Gastroesophageal sphincter (tissue), 4 donors: ENCODE measurements at regions not wholly inside any gene's neighbourhood (a gene's known extent, or its start where the extent isn't known, plus 50 kb on each side); places are given as distances from the start of the nearest gene placed in this dataset.

ENCODE experiments used
- ATAC-seq: fragments of 150-250 bp; one replicate; pipeline ENCODE4 v1.9.1; 2016; ENCODE audit warnings: mild to moderate bottlenecking, moderate library complexity
- H3K27ac ChIP-seq, 4 donors: fragments of 200-600 bp; sonication (generic) in 3 of 4; 1 replicate in 3 of 4; 2 replicates in 1 of 4; pipeline ENCODE4 v1.5.1; 2016 to 2019
- H3K27me3 ChIP-seq: fragments of 200-600 bp; sonication (generic); one replicate; pipeline ENCODE4 v1.5.1; 2019
- H3K36me3 ChIP-seq, 2 donors: fragments of 200-600 bp; sonication (generic); one replicate each; pipeline ENCODE4 v1.5.1; 2019; ENCODE audit warnings: control low read depth in 1 of 2
- H3K4me1 ChIP-seq, 3 donors: fragments of 200-600 bp; sonication (generic); 1 replicate in 2 of 3; 2 replicates in 1 of 3; pipeline ENCODE4 v1.5.1; 2016 to 2019; ENCODE audit warnings: control low read depth in 2 of 3
- H3K4me3 ChIP-seq, 2 donors: fragments of 200-600 bp; sonication (generic); one replicate each; pipeline ENCODE4 v1.5.1; 2019; ENCODE audit warnings: mild to moderate bottlenecking in 1 of 2, moderate library complexity in 1 of 2
- H3K9me3 ChIP-seq, 3 donors: fragments of 200-600 bp; sonication (generic); one replicate each; pipeline ENCODE4 v1.5.1; 2017 to 2019; ENCODE audit warnings: control low read depth in 2 of 3
- EP300 ChIP-seq: sonication (generic); formaldehyde crosslinking; IDR thresholded peaks from one replicate; pipeline ENCODE4 v1.6.1; 2017; ENCODE audit warnings: antibody characterized with exemption, mild to moderate bottlenecking
- POLR2A ChIP-seq, 2 donors: fragments of 450-650 bp; IDR thresholded peaks; one replicate each; pipeline ENCODE4 v1.6.1; 2017; ENCODE audit warnings: antibody characterized with exemption in 2 of 2, mild to moderate bottlenecking in 2 of 2, moderate library complexity in 1 of 2
- POLR2AphosphoS5 ChIP-seq: sonication (generic); formaldehyde crosslinking; IDR thresholded peaks from one replicate; pipeline ENCODE4 v1.6.1; 2017; ENCODE audit warnings: antibody characterized with exemption
- WGBS, 2 donors: methylation state at CpG; one replicate each; pipeline ENCODE4 v1.1.5; 2018; ENCODE audit warnings: low coverage in 1 of 2; 5-methylcytosine and 5-hydroxymethylcytosine counted together
- TF ChIP-seq, protein P1 (sequence below), 4 experiments: fragments of 200-600 bp in 2 of 4; fragments of 450-650 bp in 2 of 4; sonication (generic) in 1 of 4; IDR thresholded peaks; one replicate each; pipeline ENCODE4 v1.5.1; 2017 to 2019; ENCODE audit warnings: antibody characterized with exemption in 4 of 4, mild to moderate bottlenecking in 2 of 4, moderate library complexity in 2 of 4

GRCh38 chr17:13405807-13406206 is 195.9 kb downstream of the HS3ST3A1 start:
- Histone ChIP-seq H3K4me3 (no peak overlapping the region), H3K27ac (no peak overlapping the region), H3K36me3 (no peaks in the 10 kb centered on the region), H3K27me3 (no peaks in the 10 kb centered on the region), H3K4me1 (no peaks in the 10 kb centered on the region), H3K9me3 (no peaks in the 10 kb centered on the region)
- WGBS, 2 donors, result 56 to 64% methylated on average over 1 to 3 of the region's 3 CpGs
- TF ChIP-seq EP300, result no peak
- no peak for TF ChIP-seq POLR2A (IDR thresholded peaks at IDR 0.05)
- no peak for TF ChIP-seq POLR2AphosphoS5
- TF ChIP-seq, protein P1, sequence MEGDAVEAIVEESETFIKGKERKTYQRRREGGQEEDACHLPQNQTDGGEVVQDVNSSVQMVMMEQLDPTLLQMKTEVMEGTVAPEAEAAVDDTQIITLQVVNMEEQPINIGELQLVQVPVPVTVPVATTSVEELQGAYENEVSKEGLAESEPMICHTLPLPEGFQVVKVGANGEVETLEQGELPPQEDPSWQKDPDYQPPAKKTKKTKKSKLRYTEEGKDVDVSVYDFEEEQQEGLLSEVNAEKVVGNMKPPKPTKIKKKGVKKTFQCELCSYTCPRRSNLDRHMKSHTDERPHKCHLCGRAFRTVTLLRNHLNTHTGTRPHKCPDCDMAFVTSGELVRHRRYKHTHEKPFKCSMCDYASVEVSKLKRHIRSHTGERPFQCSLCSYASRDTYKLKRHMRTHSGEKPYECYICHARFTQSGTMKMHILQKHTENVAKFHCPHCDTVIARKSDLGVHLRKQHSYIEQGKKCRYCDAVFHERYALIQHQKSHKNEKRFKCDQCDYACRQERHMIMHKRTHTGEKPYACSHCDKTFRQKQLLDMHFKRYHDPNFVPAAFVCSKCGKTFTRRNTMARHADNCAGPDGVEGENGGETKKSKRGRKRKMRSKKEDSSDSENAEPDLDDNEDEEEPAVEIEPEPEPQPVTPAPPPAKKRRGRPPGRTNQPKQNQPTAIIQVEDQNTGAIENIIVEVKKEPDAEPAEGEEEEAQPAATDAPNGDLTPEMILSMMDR (IDR thresholded peaks at IDR 0.05), result no peak
- ATAC-seq, result no peak

DNA sequence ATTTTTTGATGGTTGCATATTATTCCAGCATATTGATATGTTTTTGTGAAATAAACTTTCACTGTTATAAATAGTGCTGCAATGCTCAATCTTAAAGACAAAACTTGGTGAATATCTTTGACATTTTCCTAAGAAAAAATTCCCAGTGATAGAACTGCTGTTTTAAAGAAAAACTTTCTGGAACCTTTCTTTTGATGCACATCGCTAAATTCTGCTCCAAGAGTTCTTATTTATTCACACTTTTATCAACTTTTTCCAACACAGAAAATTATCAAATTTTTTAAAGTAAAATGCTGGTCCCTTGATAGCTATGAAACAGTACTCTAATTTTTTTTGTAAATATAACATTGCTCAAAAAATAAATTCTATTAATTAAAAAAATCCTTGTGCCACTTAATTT is 196.6 kb downstream of the HS3ST3A1 start:
- TF ChIP-seq EP300, result no peak
- TF ChIP-seq POLR2A (IDR thresholded peaks at IDR 0.05), result no peak
- TF ChIP-seq, protein P1 (IDR thresholded peaks at IDR 0.05), result no peak
- TF ChIP-seq POLR2AphosphoS5, result no peak
- no peaks in the 10 kb centered on the region for H3K9me3 ChIP-seq
- ATAC-seq, result no peak
- no peaks in the 10 kb centered on the region for H3K36me3 ChIP-seq
- H3K27me3 ChIP-seq, result no peaks in the 10 kb centered on the region
- no peaks in the 10 kb centered on the region for H3K4me1 ChIP-seq
- WGBS, 2 donors, result 80 to 86% methylated on average over 1 of the region's 1 CpG
- H3K27ac ChIP-seq, result no peak overlapping the region
- no peak overlapping the region for H3K4me3 ChIP-seq

- Histone ChIP-seq H3K27ac (no peak overlapping the region), H3K36me3 (no peaks in the 10 kb centered on the region), H3K4me1 (no peaks in the 10 kb centered on the region), H3K4me3 (no peak overlapping the region), H3K27me3 (no peaks in the 10 kb centered on the region), H3K9me3 (no peaks in the 10 kb centered on the region)
- no peak for ATAC-seq
- WGBS, 2 donors, result 75 to 77% methylated on average over 3 to 4 of the region's 4 CpGs
- TF ChIP-seq, protein P1 (IDR thresholded peaks at IDR 0.05), result no peak
Observed at GRCh38 chr17:13403982-13404946, 197.5 kb downstream of the HS3ST3A1 start.

DNA sequence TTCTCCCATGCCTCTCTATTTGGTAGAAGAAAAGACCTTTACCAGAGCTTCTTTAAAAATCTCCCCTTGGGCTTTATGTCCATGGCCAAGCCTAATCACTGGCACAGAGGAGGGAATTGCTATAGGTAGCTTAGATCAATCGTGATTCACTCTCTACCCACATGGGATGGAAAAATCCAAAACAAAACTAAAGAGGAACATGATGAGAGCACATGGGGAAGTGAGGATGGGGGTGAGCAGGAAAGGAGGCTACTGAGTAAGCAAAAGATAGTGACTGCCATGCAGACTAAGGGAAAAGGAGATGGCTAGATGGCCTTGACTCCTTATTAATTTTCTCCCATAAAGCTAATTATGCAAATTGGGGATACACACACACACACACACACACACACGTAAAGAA is 201.2 kb downstream of the HS3ST3A1 start:
- Histone ChIP-seq H3K27ac (no peak overlapping the region), H3K36me3 (no peaks in the 10 kb centered on the region), H3K27me3 (no peaks in the 10 kb centered on the region), H3K9me3 (no peaks in the 10 kb centered on the region), H3K4me1 (no peaks in the 10 kb centered on the region), H3K4me3 (no peak overlapping the region)
- no peak for TF ChIP-seq POLR2A (IDR thresholded peaks at IDR 0.05)
- TF ChIP-seq EP300, result no peak
- TF ChIP-seq POLR2AphosphoS5, result no peak
- TF ChIP-seq, protein P1 (IDR thresholded peaks at IDR 0.05), result no peak
- 83 to 85% methylated on average over 2 of the region's 2 CpGs for WGBS, 2 donors
- ATAC-seq, result no peak

DNA sequence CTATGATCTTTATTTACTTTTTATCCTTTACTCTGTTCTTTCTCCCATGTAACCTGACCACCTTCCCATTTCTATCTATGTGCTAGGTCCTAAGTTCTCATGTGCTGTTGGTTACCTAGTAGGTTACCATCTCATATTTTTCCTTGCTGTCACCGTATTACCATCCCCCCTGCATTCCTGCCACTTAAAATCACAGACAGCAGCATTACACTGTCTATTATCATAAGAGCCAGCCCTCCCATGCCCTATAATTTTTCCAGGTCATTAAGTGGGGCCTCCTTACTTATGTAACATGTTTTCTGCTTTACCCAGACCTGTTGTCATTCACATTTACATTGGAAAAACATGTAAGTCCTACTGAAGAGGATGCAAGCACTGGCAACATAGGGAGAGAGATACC is 202.9 kb downstream of the HS3ST3A1 start:
- ATAC-seq, result no peak
- TF ChIP-seq, protein P1 (IDR thresholded peaks at IDR 0.05), result no peak
- TF ChIP-seq POLR2AphosphoS5, result no peak
- TF ChIP-seq EP300, result no peak
- no peak for TF ChIP-seq POLR2A (IDR thresholded peaks at IDR 0.05)
- WGBS, 2 donors, result 83% methylated on average over 1 of the region's 1 CpG; no CpG with 5 or more reads in 1 of the 2 donors

More for the DNA sequence above, 202.9 kb downstream of the HS3ST3A1 start:
- H3K36me3 ChIP-seq, result no peaks in the 10 kb centered on the region
- H3K27me3 ChIP-seq, result no peaks in the 10 kb centered on the region
- H3K4me1 ChIP-seq, result no peaks in the 10 kb centered on the region
- H3K27ac ChIP-seq, result no peak overlapping the region
- no peaks in the 10 kb centered on the region for H3K9me3 ChIP-seq
- H3K4me3 ChIP-seq, result no peak overlapping the region
